ENCODE measurements at regions not wholly inside any gene's neighbourhood (a gene's known extent, or its start where the extent isn't known, plus 50 kb on each side); places are given as distances from the start of the nearest gene placed in this dataset.

GRCh38 chr10:117926491-117926890, 120.2 kb downstream of the RAB11FIP2 start:
- no TSS peak for BruUV-seq (replicated peaks)
- POLR2A ChIA-PET = no interaction called here
- intact Hi-C loops (cut with micrococcal nuclease) (no loop called here), dilution Hi-C loops (cut with MboI; ENCODE audit: extremely low pct_ligation_motif_present, low sequenced_read_pairs) (no loop called here)
- H3K9me3 ChIP-seq (replicated peaks; ENCODE audit: control insufficient read depth, insufficient read depth, low read length) = no peaks in the 10 kb centered on the region
- H3K79me2 ChIP-seq (ENCODE audit: control insufficient read depth, insufficient read depth, low read length) = no peaks in the 10 kb centered on the region
- no peaks in the 10 kb centered on the region for H3K4me1 ChIP-seq (ENCODE audit: control insufficient read depth, extremely low read depth, insufficient read depth, low read length)
- CTCF ChIA-PET = no interaction called here
- H3K27me3 ChIP-seq (ENCODE audit: control insufficient read depth in 2 of 2, insufficient read depth in 2 of 2, low read length in 2 of 2) = no peaks in the 10 kb centered on the region
- H3K9me1 ChIP-seq (replicated peaks; ENCODE audit: control insufficient read depth, extremely low read depth, insufficient read depth, low read length) = no peaks in the 10 kb centered on the region
- no peak overlapping the region for H3K9ac ChIP-seq (replicated peaks; ENCODE audit: extremely low read depth, insufficient read depth, low read length)
- H3K36me3 ChIP-seq (ENCODE audit: control insufficient read depth in 2 of 2, extremely low read depth in 1 of 2, insufficient read depth in 2 of 2, low read length in 2 of 2) = no peaks in the 10 kb centered on the region
- no peak for DNase-seq (ENCODE audit: low read depth, low spot score)
- FAIRE-seq = no peak
- H3K4me3 ChIP-seq (replicated peaks in 1 of 3; ENCODE audit: insufficient read depth in 1 of 3, low read depth in 1 of 3, low read length in 3 of 3) = no peak overlapping the region
- no peak overlapping the region for H3K4me2 ChIP-seq (ENCODE audit: insufficient read depth, low read length)
- no peaks in the 10 kb centered on the region for H4K20me1 ChIP-seq (replicated peaks; ENCODE audit: control insufficient read depth, extremely low read depth, insufficient read depth, low read length)
- H3K27ac ChIP-seq (ENCODE audit: insufficient read depth, low read depth, low read length) = no peak overlapping the region
- TF ChIP-seq POLR2AphosphoS5 (IDR thresholded peaks at IDR 0.05; ENCODE audit: insufficient read depth, low read depth, low read length) (no peak), FOS (IDR thresholded peaks at IDR 0.05; ENCODE audit: borderline replicate concordance, insufficient read depth, low read length) (no peak), POLR2A (IDR thresholded peaks at IDR 0.05; ENCODE audit: low read depth, low read length) (no peak)
- H2AFZ ChIP-seq (ENCODE audit: low read depth, low read length) = no peak overlapping the region

- H3K4me1 ChIP-seq (ENCODE audit: control insufficient read depth, extremely low read depth, insufficient read depth, low read length) = no peaks in the 10 kb centered on the region
- H3K27me3 ChIP-seq (ENCODE audit: control insufficient read depth in 2 of 2, insufficient read depth in 2 of 2, low read length in 2 of 2) = no peaks in the 10 kb centered on the region
- ChIA-PET CTCF (no interaction called here), POLR2A (no interaction called here)
- FAIRE-seq (no peak), DNase-seq (ENCODE audit: low read depth, low spot score) (no peak)
- no peak for TF ChIP-seq POLR2A (IDR thresholded peaks at IDR 0.05; ENCODE audit: low read depth, low read length)
- no peak for TF ChIP-seq POLR2AphosphoS5 (IDR thresholded peaks at IDR 0.05; ENCODE audit: insufficient read depth, low read depth, low read length)
- H3K9me3 ChIP-seq (replicated peaks; ENCODE audit: control insufficient read depth, insufficient read depth, low read length) = no peaks in the 10 kb centered on the region
- no peak overlapping the region for H3K4me3 ChIP-seq (replicated peaks in 1 of 3; ENCODE audit: insufficient read depth in 1 of 3, low read depth in 1 of 3, low read length in 3 of 3)
- no peaks in the 10 kb centered on the region for H3K79me2 ChIP-seq (ENCODE audit: control insufficient read depth, insufficient read depth, low read length)
- H4K20me1 ChIP-seq (replicated peaks; ENCODE audit: control insufficient read depth, extremely low read depth, insufficient read depth, low read length) = no peaks in the 10 kb centered on the region
- no peaks in the 10 kb centered on the region for H3K36me3 ChIP-seq (ENCODE audit: control insufficient read depth in 2 of 2, extremely low read depth in 1 of 2, insufficient read depth in 2 of 2, low read length in 2 of 2)
- H3K27ac ChIP-seq (ENCODE audit: insufficient read depth, low read depth, low read length) = no peak overlapping the region
- H2AFZ ChIP-seq (ENCODE audit: low read depth, low read length) = no peak overlapping the region
- no peak overlapping the region for H3K9ac ChIP-seq (replicated peaks; ENCODE audit: extremely low read depth, insufficient read depth, low read length)
- no peak overlapping the region for H3K4me2 ChIP-seq (ENCODE audit: insufficient read depth, low read length)
- dilution Hi-C loops (cut with MboI; ENCODE audit: extremely low pct_ligation_motif_present, low sequenced_read_pairs) = no loop called here
- H3K9me1 ChIP-seq (replicated peaks; ENCODE audit: control insufficient read depth, extremely low read depth, insufficient read depth, low read length) = no peaks in the 10 kb centered on the region
- BruUV-seq (replicated peaks) = no TSS peak
- intact Hi-C loops (cut with micrococcal nuclease) = no loop called here
These were observed 119.4 kb downstream of the RAB11FIP2 start for GRCh38 chr10:117927332-117927731.

Data from endothelial cell of umbilical vein (primary cell).